GM12891 (cell line): ENCODE measurements at regions not wholly inside any gene's neighbourhood (a gene's known extent, or its start where the extent isn't known, plus 50 kb on each side); places are given as distances from the start of the nearest gene placed in this dataset.

ENCODE experiments used
- PAX5 ChIP-seq: IDR thresholded peaks from 2 replicates; pipeline ENCODE4 v1.6.1; 2011; ENCODE audit warnings: low read length, moderate library complexity, mild to moderate bottlenecking; ENCODE audit not compliant: insufficient read depth, severe bottlenecking
- POLR2A ChIP-seq: IDR thresholded peaks from 2 replicates; pipeline ENCODE4 v1.6.1; 2011; ENCODE audit warnings: low read depth, low read length, control low read depth
- POLR2AphosphoS5 ChIP-seq: IDR thresholded peaks from 2 replicates; pipeline ENCODE4 v1.6.1; 2011; ENCODE audit warnings: low read depth, low read length, control low read depth
- POU2F2 ChIP-seq: IDR thresholded peaks from 2 replicates; pipeline ENCODE4 v1.6.1; 2011; ENCODE audit warnings: low read depth, mild to moderate bottlenecking, control low read depth, low read length, moderate library complexity
- SPI1 ChIP-seq: IDR thresholded peaks from 2 replicates; pipeline ENCODE4 v1.6.1; 2011; ENCODE audit warnings: low read depth, low read length, control low read depth
- TAF1 ChIP-seq: IDR thresholded peaks from 2 replicates; pipeline ENCODE4 v1.6.1; 2011; ENCODE audit warnings: low read depth, low read length, control low read depth

DNA sequence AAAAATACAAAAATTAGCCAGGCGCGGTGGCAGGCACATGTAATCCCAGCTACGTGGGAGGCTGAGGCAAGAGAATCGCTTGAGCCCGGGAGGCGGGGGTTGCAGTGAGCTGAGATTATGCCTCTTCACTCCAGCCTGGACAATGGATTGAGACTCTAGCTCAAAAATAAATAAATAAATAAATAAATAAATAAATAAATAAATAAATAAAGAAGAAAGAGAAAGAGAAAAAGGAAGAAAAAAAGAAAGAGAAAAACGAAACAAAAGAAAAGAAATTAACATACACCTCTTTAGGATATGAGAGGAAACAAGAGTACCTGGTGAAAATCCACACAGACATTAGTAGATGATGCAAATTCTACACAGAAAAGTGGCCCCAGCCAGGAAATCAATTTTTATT lies 713.7 kb upstream of the POT1 start:
- no peak for TF ChIP-seq POLR2AphosphoS5
- no peak for TF ChIP-seq POLR2A
- TF ChIP-seq TAF1 = no peak
- TF ChIP-seq POU2F2 = no peak
- no peak for TF ChIP-seq SPI1
- TF ChIP-seq PAX5 = no peak
